ENCODE measurements at regions not wholly inside any gene's neighbourhood (a gene's known extent, or its start where the extent isn't known, plus 50 kb on each side); places are given as distances from the start of the nearest gene placed in this dataset.
"Not testable (repeated sequence)": the region's sequence is repeated elsewhere in the genome, so short reads cannot be mapped to it uniquely, and the experiment has no call there.

DNA sequence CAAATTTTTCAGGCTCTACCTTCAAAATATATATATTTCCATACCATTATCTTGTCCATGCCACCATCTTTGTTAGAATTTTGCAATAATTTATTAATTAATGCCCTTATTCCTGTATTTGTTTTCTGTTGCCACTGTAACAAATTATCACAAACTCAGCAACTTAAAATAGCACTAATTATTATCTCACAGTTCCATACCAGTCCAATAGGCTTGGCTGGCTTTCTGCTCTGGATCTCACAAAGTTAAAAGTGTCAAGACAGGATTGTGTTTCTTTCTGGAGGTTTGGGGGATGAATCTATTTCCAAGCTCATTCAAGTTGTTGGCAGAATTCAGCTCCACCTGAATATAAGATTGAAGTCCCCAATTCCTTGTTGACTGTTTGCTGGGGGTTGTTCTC lies 58.6 kb upstream of the SLC38A4 start:
- no peak for DNase-seq

- no peak for DNase-seq
Measured at GRCh38 chr12:46886541-46887041, 60.8 kb upstream of the SLC38A4 start.

DNA sequence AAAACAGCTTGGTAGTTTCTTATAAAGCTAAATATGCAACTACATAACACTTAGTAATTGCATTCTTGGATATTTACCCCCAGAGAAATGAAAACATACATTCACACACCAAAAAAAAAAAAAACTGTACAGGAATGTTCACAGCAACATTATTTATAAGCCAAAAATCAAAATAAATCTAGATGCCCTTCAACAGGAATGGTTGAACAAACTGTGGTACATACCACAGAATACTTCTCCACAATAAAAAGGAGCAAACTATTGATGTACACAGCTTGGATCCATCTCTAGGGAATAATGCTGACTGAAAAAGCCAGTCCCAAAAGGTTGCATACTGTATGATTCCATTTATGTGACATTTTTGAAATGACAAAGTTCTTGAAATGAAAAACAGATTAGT lies 62.1 kb upstream of the SLC38A4 start:
- DNase-seq, result no peak

- DNase-seq, result no peak
Measured at GRCh38 chr12:46888568-46888967, 62.8 kb upstream of the SLC38A4 start.

- no peak for DNase-seq
Measured at GRCh38 chr12:46891306-46891705, 65.5 kb upstream of the SLC38A4 start.

GRCh38 chr12:46892034-46892705 lies 66.4 kb upstream of the SLC38A4 start:
- DNase-seq, result no peak

GRCh38 chr12:46892887-46893286 lies 67.1 kb upstream of the SLC38A4 start:
- DNase-seq, result no peak

- DNase-seq, result no peak
Measured at GRCh38 chr12:46893434-46893833, 67.6 kb upstream of the SLC38A4 start.

DNA sequence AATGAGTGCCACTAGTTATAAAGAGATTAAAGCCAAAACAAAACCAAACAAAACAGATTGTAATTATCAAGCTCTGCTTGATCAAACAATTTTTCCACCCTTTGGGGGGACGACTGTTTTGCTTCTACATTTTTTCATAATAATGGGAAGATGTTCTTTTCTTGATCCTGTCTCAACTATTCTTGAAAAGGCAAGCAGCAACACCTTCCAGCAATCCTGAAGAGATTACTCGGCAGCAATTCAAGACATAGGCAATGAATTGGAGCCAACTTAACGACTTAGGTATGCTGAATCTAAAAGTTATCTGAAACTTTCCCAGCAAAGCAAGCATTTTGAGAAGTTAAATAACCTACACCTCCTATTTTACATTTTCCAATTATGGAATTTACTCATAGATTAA lies 69.9 kb upstream of the SLC38A4 start:
- no peak for DNase-seq

DNA sequence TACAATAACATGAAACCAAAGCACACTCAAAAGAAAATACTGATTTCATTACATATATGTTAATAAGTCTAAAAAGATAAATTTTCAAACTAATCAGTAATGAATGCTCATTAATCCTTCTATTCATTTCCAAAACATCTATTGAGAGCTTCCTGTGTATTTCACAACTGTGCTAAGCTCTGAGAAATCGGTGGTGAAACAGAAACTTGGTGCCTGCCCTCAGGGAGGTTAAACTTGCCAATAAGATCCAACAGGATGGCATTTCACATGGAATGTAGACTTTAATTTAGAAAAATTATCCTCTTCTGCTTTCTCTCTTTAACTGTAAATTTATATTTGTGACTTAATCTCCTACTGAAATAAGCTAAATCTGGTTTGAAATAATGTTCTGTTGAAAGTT lies 70.9 kb upstream of the SLC38A4 start:
- DNase-seq, result no peak

DNA sequence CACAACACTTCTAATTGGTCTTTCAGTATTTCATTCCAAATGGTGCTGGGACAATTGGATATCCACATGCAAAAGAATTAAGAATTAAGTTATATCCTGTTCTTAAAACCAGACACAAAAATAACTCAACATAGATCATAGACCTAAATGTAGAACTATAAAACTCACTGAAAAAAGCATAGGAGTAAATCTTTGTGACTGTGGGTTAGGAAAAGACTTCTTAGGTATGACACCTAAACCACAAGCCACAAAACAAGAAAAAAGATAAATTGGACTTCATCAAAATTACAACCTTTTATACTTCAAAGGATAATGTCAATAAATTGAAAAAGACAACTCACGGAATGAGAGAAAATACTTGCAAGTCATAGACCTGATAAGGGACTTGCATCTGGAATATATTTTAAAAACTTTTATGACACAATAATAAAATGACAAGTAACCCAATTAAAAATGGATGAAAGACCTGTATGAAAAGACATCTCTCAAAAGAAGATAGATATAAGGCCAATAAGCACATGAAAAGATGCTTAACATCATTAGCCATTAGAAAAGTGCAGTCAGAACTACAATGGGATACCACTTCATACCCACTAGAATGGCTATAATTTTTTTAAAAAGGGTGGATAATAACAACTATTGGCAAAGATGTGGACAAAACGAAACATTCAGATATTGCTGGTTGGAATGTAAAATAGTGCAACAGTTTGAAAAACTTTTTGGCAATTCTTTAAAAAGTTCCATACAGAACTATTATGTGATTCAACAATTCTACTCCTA lies 72.5 kb upstream of the SLC38A4 start:
- no peak for DNase-seq

- no peak for DNase-seq
Measured at GRCh38 chr12:46898989-46899388, 73.2 kb upstream of the SLC38A4 start.

GRCh38 chr12:46900734-46901463 lies 75.1 kb upstream of the SLC38A4 start:
- DNase-seq, result no peak

GRCh38 chr12:46901464-46902205 lies 75.8 kb upstream of the SLC38A4 start:
- DNase-seq, result no peak

DNA sequence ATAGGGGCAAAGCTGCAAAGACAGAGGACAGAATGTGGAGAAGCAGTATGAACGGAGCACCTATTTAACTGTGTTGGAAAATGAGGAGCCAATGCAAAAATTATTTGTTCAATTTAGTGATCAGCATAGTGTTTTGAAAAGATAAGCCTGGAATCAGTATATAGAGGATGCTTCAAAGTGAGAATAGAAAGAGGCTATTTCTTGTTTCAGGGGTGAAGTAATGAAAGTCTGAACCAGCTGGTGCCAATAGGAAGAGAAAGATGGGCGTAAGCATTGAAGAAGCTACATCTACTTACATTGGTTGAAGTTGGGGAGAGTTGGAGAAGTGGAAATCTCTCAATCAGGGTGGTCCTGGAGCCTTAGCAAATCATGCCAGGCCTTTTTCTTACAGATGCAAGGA lies 77.3 kb upstream of the SLC38A4 start:
- no peak for DNase-seq

DNA sequence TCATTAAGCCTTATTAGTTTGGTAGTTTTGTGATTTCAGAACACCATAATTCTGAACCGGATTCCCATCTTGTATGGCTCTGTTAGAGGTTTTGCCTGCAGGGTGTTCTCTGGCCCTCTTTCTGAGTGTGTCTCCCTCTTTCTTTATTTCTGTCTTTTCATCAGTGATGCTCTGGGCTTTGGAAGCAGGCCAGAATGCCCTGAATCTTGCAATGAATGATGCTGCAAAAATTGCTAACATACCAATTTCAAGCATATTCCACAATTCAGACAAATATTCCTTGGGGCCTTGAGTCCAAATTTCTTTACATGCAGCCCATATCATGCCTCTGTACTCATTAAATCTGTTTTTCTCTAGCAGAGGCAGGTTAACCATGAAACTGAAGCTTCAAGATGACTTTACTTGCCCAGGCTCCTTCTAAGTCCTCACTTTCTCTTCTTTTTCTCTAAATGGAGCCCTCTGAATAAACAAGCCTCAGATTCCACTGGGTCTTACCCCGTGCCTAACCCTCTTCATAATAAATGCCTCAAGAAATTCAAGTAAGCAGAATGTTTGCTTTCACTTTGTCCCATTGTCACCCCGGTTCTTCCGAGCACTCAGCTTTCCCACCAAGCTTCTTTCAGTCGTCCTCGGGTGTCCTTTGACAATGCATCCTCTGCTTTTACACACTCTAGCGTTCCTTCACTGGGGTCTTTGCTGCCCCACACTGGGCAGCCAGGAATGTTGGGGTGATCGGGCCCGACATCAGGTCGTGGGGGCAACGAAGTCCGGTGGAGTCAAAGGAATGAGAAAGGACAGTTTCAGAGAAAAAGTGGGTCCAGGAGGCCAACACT lies 78.8 kb upstream of the SLC38A4 start:
- no peak for DNase-seq

- DNase-seq, result not testable (repeated sequence)
Measured at GRCh38 chr12:46905239-46905627, 79.4 kb upstream of the SLC38A4 start.

DNA sequence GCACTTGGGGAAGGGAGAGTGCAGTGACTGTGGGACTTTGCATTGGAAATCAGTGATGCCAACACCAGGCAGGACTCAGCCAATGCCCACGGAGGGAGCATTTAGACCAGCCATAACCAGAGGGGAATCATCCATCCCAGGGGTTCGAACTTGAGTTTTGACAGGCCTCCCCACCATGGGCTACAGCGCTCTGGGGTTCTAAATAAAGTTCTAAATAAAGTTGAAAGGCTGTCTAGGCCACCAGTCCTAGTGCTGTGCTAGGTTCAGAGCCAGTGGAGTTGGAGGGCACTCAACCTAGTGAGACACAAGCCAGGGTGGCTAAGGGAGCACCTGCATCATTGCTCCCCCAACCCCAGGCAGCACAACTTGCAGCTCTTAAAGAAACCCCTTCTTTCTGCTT lies 82.0 kb upstream of the SLC38A4 start:
- DNase-seq, result no peak

DNA sequence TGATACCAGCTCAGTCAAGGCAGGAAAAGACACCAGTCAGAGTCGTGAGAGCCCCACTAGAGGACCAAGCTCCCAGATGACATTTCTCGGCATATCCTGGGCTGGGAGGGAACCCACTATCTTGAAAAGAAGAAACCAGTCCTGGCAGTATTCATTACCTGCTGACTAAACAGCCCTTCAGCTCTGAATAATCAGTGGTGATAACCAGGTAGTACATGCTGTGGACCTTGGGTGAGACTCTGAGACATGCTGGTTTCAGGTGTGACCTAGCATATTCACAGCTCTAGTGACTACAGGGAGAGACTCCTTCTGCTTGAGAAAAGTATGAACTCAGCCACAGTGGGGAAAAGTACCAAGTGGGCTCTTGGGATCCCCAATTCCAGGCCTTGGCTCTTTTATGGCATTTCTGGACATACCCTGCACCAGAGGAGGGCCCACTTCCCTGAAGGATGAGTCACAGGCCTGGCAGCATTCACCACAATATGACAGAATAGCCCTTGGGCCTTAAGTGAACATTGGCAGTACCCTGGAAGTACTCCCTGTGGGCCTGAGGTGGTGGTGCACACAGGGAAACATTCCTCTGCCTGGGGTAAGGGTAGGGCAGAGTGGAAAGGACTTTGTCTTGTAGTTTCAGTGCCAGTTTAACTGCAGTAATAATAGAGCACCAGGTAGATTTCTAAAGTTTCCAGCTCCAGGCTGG lies 82.6 kb upstream of the SLC38A4 start:
- DNase-seq, result no peak

DNA sequence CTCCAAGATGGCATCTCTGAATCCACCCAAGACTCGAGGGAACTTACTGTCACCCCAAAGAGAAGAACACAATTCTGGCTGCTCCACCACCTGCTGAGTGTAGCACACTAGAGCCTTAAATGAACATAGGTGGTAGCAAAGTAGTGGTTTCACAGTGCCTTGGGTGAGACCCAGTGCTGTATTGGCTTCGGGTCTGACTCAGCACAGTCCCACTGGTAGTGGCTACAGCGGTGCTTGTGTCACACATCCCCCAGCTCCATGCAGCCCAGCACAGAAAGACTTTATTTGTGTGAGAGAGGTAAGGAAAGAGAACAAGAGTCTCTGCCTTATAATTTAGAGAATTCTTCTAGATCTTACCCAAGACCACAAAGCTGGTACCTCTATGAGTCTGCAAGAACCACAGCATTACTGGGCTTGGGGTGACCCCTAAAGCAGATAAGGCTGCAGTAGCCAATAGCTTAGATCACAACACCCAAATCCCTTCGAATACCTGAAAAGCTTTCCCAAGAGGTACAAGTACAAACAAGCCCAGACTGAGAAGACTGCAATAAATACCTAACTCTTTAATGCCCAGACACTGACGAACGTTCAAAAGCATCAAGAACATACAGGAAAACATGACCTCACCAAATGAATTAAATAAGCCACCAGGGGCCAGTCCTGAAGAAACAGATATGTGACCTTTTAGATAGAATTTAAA lies 83.3 kb upstream of the SLC38A4 start:
- no peak for DNase-seq

DNA sequence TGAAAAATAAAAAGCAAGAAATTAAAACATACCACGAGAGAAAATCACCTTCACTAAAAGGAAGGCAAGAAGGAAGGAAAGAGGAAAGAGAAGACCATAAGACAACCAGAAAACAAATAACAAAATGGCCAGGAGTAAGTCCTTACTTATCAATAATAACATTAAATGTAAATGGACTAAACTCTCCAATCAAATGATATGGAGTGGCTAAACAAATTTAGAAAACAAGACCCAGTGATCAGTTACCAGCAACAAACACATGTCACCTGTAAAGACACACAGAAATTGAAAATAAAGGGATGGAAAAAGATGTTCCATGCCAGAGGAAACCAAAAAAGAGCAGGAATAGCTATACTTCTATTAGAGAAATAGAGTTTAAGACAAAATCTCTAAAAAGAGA lies 85.0 kb upstream of the SLC38A4 start:
- DNase-seq, result no peak

All from SHP77 (cell line).